Keratinocyte (primary cell): ENCODE measurements at regions not wholly inside any gene's neighbourhood (a gene's known extent, or its start where the extent isn't known, plus 50 kb on each side); places are given as distances from the start of the nearest gene placed in this dataset.

ENCODE experiments used
- CTCF ChIP-seq, 3 experiments: IDR thresholded peaks in 1 of 3; conservative IDR thresholded peaks in 1 of 3; optimal IDR thresholded peaks in 1 of 3; 2 replicates in 2 of 3; 3 replicates in 1 of 3; pipeline versions ENCODE3 to v1.5.1; 2011; ENCODE audit warnings: low read length in 3 of 3, mild to moderate bottlenecking in 3 of 3, moderate library complexity in 2 of 3, control low read depth in 1 of 3, inconsistent platforms in 1 of 3; ENCODE audit not compliant: insufficient read depth in 2 of 3; ENCODE audit errors: extremely low read depth in 1 of 3
- EZH2 ChIP-seq: IDR thresholded peaks from one replicate; pipeline ENCODE4 v1.6.1; 2012; ENCODE audit warnings: inconsistent platforms, mild to moderate bottlenecking, low read length, moderate library complexity

- no peak for TF ChIP-seq CTCF (optimal IDR thresholded peaks at IDR 0.05 in 1 of 3, IDR thresholded peaks at IDR 0.05 in 1 of 3, conservative IDR thresholded peaks at IDR 0.05 in 1 of 3; ENCODE audit: extremely low read depth in 1 of 3, insufficient read depth in 2 of 3, low read length in 3 of 3)
- no peak for TF ChIP-seq EZH2
Measured at GRCh38 chr2:57440437-57440836, 606.2 kb upstream of the VRK2 start.
